ENCODE measurements at regions not wholly inside any gene's neighbourhood (a gene's known extent, or its start where the extent isn't known, plus 50 kb on each side); places are given as distances from the start of the nearest gene placed in this dataset.
"Not testable (repeated sequence)": the region's sequence is repeated elsewhere in the genome, so short reads cannot be mapped to it uniquely, and the experiment has no call there.

DNA sequence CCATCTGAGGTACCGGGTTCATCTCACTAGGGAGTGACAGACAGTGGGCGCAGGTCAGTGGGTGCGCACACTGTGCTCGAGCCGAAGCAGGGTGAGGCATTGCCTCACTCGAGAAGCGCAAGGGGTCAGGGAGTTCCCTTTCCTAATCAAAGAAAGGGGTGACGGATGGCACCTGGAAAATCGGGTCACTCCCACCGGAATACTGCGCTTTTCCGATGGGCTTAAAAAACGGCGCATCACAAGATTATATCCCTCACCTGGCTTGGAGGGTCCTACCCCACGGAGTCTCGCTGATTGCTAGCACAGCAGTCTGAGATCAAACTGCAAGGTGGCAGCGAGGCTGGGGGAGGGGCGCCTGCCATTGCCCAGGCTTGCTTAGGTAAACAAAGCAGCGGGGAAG is 91.0 kb upstream of the SATB1 start:
- not testable (repeated sequence) for TF ChIP-seq CTCF (IDR thresholded peaks at IDR 0.05 in 2 of 3, conservative IDR thresholded peaks at IDR 0.05 in 1 of 3; ENCODE audit: insufficient read depth in 2 of 3, low read depth in 1 of 3, low read length in 3 of 3); RUNX1 (IDR thresholded peaks at IDR 0.05; ENCODE audit: low read depth); KAT2B (IDR thresholded peaks at IDR 0.05; ENCODE audit: low read depth, low read length); RFX1 (IDR thresholded peaks at IDR 0.05); POLR2A (conservative IDR thresholded peaks at IDR 0.05); ZBED1 (IDR thresholded peaks at IDR 0.05)

Data from K562 (cell line).